H1 (cell line): ENCODE measurements at regions not wholly inside any gene's neighbourhood (a gene's known extent, or its start where the extent isn't known, plus 50 kb on each side); places are given as distances from the start of the nearest gene placed in this dataset.

Experiments used
- CTBP2 ChIP-seq: IDR thresholded peaks from 2 replicates; pipeline ENCODE4 v1.7.0; 2011; ENCODE audit warnings: borderline replicate concordance, mild to moderate bottlenecking, moderate library complexity, mixed read lengths, low read length; ENCODE audit not compliant: insufficient read depth, insufficient read length
- TF ChIP-seq, protein P1 (sequence below): fragments of 300-600 bp; sonication (generic); IDR thresholded peaks from 2 replicates; pipeline ENCODE4 v1.7.1; 2012; ENCODE audit warnings: low read length, moderate library complexity, mild to moderate bottlenecking, inconsistent platforms; ENCODE audit not compliant: insufficient replicate concordance

DNA sequence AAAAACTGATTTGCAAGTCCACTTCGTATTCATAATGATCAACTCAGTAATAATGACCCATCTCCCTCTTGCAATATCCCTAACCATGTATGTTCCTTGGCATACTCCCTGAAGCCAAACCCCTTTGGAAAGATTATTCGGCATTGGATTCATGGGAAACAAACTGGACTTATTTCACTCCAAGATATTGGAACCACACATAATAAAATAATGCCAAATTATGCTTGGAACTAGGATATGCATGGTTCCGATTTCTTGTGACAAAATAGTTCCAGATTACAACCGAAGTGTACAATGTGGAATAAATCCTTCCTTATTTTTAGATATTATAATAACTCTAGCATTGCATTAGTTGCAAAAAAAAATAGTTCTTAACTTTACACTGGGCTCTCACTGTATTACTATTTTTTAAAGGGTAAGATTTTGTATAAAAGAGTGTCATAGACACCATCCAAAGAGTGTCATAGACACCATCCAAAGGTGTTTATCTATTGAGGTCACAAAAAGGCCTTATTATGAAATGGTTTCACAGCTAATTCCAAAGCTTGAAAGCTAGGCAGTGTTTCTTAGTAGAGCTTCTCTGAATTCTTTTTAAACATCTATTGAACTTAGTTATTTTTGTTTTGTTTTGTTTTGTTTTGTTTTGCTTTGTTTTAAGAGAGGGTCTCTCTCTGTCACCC lies 410.9 kb upstream of the JARID2 start (continued):
- TF ChIP-seq, protein P1, sequence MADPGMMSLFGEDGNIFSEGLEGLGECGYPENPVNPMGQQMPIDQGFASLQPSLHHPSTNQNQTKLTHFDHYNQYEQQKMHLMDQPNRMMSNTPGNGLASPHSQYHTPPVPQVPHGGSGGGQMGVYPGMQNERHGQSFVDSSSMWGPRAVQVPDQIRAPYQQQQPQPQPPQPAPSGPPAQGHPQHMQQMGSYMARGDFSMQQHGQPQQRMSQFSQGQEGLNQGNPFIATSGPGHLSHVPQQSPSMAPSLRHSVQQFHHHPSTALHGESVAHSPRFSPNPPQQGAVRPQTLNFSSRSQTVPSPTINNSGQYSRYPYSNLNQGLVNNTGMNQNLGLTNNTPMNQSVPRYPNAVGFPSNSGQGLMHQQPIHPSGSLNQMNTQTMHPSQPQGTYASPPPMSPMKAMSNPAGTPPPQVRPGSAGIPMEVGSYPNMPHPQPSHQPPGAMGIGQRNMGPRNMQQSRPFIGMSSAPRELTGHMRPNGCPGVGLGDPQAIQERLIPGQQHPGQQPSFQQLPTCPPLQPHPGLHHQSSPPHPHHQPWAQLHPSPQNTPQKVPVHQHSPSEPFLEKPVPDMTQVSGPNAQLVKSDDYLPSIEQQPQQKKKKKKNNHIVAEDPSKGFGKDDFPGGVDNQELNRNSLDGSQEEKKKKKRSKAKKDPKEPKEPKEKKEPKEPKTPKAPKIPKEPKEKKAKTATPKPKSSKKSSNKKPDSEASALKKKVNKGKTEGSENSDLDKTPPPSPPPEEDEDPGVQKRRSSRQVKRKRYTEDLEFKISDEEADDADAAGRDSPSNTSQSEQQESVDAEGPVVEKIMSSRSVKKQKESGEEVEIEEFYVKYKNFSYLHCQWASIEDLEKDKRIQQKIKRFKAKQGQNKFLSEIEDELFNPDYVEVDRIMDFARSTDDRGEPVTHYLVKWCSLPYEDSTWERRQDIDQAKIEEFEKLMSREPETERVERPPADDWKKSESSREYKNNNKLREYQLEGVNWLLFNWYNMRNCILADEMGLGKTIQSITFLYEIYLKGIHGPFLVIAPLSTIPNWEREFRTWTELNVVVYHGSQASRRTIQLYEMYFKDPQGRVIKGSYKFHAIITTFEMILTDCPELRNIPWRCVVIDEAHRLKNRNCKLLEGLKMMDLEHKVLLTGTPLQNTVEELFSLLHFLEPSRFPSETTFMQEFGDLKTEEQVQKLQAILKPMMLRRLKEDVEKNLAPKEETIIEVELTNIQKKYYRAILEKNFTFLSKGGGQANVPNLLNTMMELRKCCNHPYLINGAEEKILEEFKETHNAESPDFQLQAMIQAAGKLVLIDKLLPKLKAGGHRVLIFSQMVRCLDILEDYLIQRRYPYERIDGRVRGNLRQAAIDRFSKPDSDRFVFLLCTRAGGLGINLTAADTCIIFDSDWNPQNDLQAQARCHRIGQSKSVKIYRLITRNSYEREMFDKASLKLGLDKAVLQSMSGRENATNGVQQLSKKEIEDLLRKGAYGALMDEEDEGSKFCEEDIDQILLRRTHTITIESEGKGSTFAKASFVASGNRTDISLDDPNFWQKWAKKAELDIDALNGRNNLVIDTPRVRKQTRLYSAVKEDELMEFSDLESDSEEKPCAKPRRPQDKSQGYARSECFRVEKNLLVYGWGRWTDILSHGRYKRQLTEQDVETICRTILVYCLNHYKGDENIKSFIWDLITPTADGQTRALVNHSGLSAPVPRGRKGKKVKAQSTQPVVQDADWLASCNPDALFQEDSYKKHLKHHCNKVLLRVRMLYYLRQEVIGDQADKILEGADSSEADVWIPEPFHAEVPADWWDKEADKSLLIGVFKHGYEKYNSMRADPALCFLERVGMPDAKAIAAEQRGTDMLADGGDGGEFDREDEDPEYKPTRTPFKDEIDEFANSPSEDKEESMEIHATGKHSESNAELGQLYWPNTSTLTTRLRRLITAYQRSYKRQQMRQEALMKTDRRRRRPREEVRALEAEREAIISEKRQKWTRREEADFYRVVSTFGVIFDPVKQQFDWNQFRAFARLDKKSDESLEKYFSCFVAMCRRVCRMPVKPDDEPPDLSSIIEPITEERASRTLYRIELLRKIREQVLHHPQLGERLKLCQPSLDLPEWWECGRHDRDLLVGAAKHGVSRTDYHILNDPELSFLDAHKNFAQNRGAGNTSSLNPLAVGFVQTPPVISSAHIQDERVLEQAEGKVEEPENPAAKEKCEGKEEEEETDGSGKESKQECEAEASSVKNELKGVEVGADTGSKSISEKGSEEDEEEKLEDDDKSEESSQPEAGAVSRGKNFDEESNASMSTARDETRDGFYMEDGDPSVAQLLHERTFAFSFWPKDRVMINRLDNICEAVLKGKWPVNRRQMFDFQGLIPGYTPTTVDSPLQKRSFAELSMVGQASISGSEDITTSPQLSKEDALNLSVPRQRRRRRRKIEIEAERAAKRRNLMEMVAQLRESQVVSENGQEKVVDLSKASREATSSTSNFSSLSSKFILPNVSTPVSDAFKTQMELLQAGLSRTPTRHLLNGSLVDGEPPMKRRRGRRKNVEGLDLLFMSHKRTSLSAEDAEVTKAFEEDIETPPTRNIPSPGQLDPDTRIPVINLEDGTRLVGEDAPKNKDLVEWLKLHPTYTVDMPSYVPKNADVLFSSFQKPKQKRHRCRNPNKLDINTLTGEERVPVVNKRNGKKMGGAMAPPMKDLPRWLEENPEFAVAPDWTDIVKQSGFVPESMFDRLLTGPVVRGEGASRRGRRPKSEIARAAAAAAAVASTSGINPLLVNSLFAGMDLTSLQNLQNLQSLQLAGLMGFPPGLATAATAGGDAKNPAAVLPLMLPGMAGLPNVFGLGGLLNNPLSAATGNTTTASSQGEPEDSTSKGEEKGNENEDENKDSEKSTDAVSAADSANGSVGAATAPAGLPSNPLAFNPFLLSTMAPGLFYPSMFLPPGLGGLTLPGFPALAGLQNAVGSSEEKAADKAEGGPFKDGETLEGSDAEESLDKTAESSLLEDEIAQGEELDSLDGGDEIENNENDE = no peak
- TF ChIP-seq CTBP2 = no peak
